ENCODE measurements at regions not wholly inside any gene's neighbourhood (a gene's known extent, or its start where the extent isn't known, plus 50 kb on each side); places are given as distances from the start of the nearest gene placed in this dataset.

- TF ChIP-seq POLR2AphosphoS5 (IDR thresholded peaks at IDR 0.05) = no peak
- TF ChIP-seq CTCF (IDR thresholded peaks at IDR 0.05) = no peak
Observed at GRCh38 chr15:63434576-63435186, 53.0 kb upstream of the CA12 start.

All from stomach (tissue), 4 donors.